ENCODE measurements at regions not wholly inside any gene's neighbourhood (a gene's known extent, or its start where the extent isn't known, plus 50 kb on each side); places are given as distances from the start of the nearest gene placed in this dataset.

DNA sequence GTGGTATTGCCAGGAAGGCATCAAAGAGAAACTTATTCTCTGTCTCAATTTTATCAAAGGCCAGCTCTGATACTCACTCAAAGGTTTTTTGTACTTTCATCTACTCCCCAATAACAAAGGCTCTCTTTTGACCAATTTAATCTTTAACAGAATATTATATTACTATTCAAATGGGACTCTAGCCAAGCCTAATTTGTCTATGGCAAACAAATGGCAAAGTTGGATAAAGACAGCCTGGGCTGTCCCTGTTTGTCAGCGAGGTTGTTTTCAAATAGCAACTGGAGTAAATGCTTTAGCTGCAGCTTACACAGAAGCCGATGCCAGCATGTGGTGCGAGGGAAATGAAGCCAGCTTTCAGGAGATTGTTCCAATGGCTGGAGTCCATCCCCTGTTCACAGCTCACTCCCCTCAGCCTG lies 80.1 kb upstream of the CTNNA2 start:
- TF ChIP-seq EZH2phosphoT487 (IDR thresholded peaks at IDR 0.05; ENCODE audit: unreplicated experiment) (no peak), POLR2AphosphoS5 (IDR thresholded peaks at IDR 0.05; ENCODE audit: low read depth) (no peak), CREB1 (CRISPR knock-in tag; IDR thresholded peaks at IDR 0.05; ENCODE audit: low read depth) (no peak), ZNF331 (CRISPR knock-in tag; IDR thresholded peaks at IDR 0.05; ENCODE audit: low read depth) (no peak), NANOG (IDR thresholded peaks at IDR 0.05; ENCODE audit: borderline replicate concordance) (no peak), STAT1 (IDR thresholded peaks at IDR 0.05; ENCODE audit: unreplicated experiment) (no peak)
- TF ChIP-seq, protein P1, sequence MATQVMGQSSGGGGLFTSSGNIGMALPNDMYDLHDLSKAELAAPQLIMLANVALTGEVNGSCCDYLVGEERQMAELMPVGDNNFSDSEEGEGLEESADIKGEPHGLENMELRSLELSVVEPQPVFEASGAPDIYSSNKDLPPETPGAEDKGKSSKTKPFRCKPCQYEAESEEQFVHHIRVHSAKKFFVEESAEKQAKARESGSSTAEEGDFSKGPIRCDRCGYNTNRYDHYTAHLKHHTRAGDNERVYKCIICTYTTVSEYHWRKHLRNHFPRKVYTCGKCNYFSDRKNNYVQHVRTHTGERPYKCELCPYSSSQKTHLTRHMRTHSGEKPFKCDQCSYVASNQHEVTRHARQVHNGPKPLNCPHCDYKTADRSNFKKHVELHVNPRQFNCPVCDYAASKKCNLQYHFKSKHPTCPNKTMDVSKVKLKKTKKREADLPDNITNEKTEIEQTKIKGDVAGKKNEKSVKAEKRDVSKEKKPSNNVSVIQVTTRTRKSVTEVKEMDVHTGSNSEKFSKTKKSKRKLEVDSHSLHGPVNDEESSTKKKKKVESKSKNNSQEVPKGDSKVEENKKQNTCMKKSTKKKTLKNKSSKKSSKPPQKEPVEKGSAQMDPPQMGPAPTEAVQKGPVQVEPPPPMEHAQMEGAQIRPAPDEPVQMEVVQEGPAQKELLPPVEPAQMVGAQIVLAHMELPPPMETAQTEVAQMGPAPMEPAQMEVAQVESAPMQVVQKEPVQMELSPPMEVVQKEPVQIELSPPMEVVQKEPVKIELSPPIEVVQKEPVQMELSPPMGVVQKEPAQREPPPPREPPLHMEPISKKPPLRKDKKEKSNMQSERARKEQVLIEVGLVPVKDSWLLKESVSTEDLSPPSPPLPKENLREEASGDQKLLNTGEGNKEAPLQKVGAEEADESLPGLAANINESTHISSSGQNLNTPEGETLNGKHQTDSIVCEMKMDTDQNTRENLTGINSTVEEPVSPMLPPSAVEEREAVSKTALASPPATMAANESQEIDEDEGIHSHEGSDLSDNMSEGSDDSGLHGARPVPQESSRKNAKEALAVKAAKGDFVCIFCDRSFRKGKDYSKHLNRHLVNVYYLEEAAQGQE (IDR thresholded peaks at IDR 0.05; ENCODE audit: unreplicated experiment): no peak
- TF ChIP-seq, protein P2, sequence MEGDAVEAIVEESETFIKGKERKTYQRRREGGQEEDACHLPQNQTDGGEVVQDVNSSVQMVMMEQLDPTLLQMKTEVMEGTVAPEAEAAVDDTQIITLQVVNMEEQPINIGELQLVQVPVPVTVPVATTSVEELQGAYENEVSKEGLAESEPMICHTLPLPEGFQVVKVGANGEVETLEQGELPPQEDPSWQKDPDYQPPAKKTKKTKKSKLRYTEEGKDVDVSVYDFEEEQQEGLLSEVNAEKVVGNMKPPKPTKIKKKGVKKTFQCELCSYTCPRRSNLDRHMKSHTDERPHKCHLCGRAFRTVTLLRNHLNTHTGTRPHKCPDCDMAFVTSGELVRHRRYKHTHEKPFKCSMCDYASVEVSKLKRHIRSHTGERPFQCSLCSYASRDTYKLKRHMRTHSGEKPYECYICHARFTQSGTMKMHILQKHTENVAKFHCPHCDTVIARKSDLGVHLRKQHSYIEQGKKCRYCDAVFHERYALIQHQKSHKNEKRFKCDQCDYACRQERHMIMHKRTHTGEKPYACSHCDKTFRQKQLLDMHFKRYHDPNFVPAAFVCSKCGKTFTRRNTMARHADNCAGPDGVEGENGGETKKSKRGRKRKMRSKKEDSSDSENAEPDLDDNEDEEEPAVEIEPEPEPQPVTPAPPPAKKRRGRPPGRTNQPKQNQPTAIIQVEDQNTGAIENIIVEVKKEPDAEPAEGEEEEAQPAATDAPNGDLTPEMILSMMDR (conservative IDR thresholded peaks at IDR 0.05; ENCODE audit: low read depth in 2 of 2): no peak
- TF ChIP-seq, protein P3, sequence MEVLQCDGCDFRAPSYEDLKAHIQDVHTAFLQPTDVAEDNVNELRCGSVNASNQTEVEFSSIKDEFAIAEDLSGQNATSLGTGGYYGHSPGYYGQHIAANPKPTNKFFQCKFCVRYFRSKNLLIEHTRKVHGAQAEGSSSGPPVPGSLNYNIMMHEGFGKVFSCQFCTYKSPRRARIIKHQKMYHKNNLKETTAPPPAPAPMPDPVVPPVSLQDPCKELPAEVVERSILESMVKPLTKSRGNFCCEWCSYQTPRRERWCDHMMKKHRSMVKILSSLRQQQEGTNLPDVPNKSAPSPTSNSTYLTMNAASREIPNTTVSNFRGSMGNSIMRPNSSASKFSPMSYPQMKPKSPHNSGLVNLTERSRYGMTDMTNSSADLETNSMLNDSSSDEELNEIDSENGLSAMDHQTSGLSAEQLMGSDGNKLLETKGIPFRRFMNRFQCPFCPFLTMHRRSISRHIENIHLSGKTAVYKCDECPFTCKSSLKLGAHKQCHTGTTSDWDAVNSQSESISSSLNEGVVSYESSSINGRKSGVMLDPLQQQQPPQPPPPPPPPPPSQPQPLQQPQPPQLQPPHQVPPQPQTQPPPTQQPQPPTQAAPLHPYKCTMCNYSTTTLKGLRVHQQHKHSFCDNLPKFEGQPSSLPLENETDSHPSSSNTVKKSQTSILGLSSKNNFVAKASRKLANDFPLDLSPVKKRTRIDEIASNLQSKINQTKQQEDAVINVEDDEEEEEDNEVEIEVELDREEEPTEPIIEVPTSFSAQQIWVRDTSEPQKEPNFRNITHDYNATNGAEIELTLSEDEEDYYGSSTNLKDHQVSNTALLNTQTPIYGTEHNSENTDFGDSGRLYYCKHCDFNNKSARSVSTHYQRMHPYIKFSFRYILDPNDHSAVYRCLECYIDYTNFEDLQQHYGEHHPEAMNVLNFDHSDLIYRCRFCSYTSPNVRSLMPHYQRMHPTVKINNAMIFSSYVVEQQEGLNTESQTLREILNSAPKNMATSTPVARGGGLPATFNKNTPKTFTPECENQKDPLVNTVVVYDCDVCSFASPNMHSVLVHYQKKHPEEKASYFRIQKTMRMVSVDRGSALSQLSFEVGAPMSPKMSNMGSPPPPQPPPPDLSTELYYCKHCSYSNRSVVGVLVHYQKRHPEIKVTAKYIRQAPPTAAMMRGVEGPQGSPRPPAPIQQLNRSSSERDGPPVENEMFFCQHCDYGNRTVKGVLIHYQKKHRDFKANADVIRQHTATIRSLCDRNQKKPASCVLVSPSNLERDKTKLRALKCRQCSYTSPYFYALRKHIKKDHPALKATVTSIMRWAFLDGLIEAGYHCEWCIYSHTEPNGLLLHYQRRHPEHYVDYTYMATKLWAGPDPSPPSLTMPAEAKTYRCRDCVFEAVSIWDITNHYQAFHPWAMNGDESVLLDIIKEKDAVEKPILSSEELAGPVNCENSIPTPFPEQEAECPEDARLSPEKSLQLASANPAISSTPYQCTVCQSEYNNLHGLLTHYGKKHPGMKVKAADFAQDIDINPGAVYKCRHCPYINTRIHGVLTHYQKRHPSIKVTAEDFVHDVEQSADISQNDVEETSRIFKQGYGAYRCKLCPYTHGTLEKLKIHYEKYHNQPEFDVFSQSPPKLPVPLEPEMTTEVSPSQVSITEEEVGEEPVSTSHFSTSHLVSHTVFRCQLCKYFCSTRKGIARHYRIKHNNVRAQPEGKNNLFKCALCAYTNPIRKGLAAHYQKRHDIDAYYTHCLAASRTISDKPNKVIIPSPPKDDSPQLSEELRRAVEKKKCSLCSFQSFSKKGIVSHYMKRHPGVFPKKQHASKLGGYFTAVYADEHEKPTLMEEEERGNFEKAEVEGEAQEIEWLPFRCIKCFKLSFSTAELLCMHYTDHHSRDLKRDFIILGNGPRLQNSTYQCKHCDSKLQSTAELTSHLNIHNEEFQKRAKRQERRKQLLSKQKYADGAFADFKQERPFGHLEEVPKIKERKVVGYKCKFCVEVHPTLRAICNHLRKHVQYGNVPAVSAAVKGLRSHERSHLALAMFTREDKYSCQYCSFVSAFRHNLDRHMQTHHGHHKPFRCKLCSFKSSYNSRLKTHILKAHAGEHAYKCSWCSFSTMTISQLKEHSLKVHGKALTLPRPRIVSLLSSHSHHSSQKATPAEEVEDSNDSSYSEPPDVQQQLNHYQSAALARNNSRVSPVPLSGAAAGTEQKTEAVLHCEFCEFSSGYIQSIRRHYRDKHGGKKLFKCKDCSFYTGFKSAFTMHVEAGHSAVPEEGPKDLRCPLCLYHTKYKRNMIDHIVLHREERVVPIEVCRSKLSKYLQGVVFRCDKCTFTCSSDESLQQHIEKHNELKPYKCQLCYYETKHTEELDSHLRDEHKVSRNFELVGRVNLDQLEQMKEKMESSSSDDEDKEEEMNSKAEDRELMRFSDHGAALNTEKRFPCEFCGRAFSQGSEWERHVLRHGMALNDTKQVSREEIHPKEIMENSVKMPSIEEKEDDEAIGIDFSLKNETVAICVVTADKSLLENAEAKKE (CRISPR knock-in tag; IDR thresholded peaks at IDR 0.05): no peak
- Histone ChIP-seq H3K27me3 (ENCODE audit: insufficient read depth) (no peaks in the 10 kb centered on the region), H3K27ac (ENCODE audit: low read depth) (no peak overlapping the region), H3K9me2 (ENCODE audit: insufficient read depth) (peaks cover 10% of the 10 kb centered on the region; the same call in 1 of the 2 replicates), H3K36me3 (ENCODE audit: insufficient read depth) (no peaks in the 10 kb centered on the region), H3K4me2 (no peak overlapping the region), H2AFZ (0 out of 2 replicates have a peak overlapping the region, but pooled peaks have one; percentile 57), H3K4me1 (ENCODE audit: insufficient read depth) (peaks cover 25% of the 10 kb centered on the region), H3K79me2 (replicated peaks; ENCODE audit: insufficient read depth) (no peaks in the 10 kb centered on the region), H3K4me3 (no peak overlapping the region), H3F3A (replicated peaks; ENCODE audit: low read depth) (no peaks in the 10 kb centered on the region), H4K20me1 (replicated peaks; ENCODE audit: insufficient read depth) (no peaks in the 10 kb centered on the region)
- no peaks in the 10 kb centered on the region for H3K27me3 Mint-ChIP-seq (ENCODE audit: insufficient read depth, low read depth, poor library complexity)
- no peak overlapping the region for H3K4me3 Mint-ChIP-seq
- H3K4me1 Mint-ChIP-seq: peaks cover 23% of the 10 kb centered on the region
- H3K27ac Mint-ChIP-seq: no peak overlapping the region
- ATAC-seq (no peak; the same call in 2 of the 3 replicates), DNase-seq (ENCODE audit: low spot score) (peak; percentile 8)
- no peaks in the 10 kb centered on the region for H3K9me3 Mint-ChIP-seq
- H3K36me3 Mint-ChIP-seq (ENCODE audit: low read depth): no peaks in the 10 kb centered on the region
